ENCODE measurements at regions not wholly inside any gene's neighbourhood (a gene's known extent, or its start where the extent isn't known, plus 50 kb on each side); places are given as distances from the start of the nearest gene placed in this dataset.

- no peak overlapping the region for H3K4me3 ChIP-seq (ENCODE audit: low read length in 2 of 2)
- H3K36me3 ChIP-seq (ENCODE audit: control insufficient read depth in 2 of 2, insufficient read depth in 2 of 2, low read length in 1 of 2), result no peaks in the 10 kb centered on the region
- H3K4me1 ChIP-seq (ENCODE audit: control insufficient read depth in 2 of 2, insufficient read depth in 2 of 2, low read length in 2 of 2), result peaks cover 0 to 17% of the 10 kb centered on the region in 2 donors
- DNase-seq (ENCODE audit: low read depth in 6 of 9, low spot score in 9 of 9), result no peak
- no peak overlapping the region for H3K27ac ChIP-seq (ENCODE audit: low read depth in 1 of 2, low read length in 1 of 2)
- peaks cover 0 to 11% of the 10 kb centered on the region in 2 donors for H3K27me3 ChIP-seq (ENCODE audit: control insufficient read depth in 2 of 2, insufficient read depth in 1 of 2, low read length in 1 of 2)
- no peaks in the 10 kb centered on the region for H3K9me3 ChIP-seq (ENCODE audit: control insufficient read depth in 2 of 2, insufficient read depth in 1 of 2, low read length in 1 of 2)
- WGBS, result 97% methylated on average over 20 of the region's 20 CpGs
Measured at GRCh38 chr6:44062771-44063560, 64.3 kb downstream of the MRPL14 start.

DNA sequence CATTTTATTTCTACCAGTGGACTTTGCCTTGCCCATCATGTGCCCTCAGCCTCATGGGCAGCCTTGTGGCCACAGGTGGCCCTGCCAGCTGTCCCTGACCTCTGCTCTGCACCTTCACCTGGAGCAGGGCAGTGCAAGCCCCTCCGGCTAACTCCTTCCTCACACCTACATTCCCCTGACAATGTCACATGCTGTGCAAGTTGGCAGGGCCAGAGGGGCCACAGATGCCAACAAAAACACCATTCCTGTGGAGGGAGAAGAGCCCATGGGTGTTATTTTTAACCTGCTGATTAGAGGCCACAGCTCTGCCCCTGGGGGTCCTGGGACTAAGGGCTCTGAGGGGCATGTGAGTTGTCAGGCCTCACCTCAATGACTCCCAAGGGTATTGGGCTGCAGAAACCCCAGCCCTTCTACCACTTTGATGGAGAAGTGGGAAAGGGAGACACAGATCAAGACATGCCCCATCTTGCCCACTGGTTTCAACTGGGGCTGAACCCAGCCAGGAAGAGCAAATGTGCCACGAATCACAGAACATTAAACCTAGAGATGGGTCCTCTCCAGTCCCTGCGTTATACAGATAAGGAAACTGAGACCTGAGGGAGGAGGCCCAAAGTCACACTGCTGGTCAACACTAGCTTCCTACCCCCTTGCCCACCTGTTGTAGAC, 65.0 kb downstream of the MRPL14 start:
- Histone ChIP-seq H3K4me3 (ENCODE audit: low read length in 2 of 2) (no peak overlapping the region), H3K4me1 (ENCODE audit: control insufficient read depth in 2 of 2, insufficient read depth in 2 of 2, low read length in 2 of 2) (peaks cover 0 to 17% of the 10 kb centered on the region in 2 donors)

GRCh38 chr6:44061375-44062104, 65.7 kb downstream of the MRPL14 start:
- H3K4me3 ChIP-seq (ENCODE audit: low read length in 2 of 2), result no peak overlapping the region
- peaks cover 0 to 14% of the 10 kb centered on the region in 2 donors for H3K27me3 ChIP-seq (ENCODE audit: control insufficient read depth in 2 of 2, insufficient read depth in 1 of 2, low read length in 1 of 2)
- DNase-seq (ENCODE audit: low read depth in 6 of 9, low spot score in 9 of 9), result no peak
- peaks cover 0 to 4% of the 10 kb centered on the region in 2 donors for H3K9me3 ChIP-seq (ENCODE audit: control insufficient read depth in 2 of 2, insufficient read depth in 1 of 2, low read length in 1 of 2)
- no peaks in the 10 kb centered on the region for H3K36me3 ChIP-seq (ENCODE audit: control insufficient read depth in 2 of 2, insufficient read depth in 2 of 2, low read length in 1 of 2)
- H3K27ac ChIP-seq (ENCODE audit: low read depth in 1 of 2, low read length in 1 of 2), result no peak overlapping the region
- WGBS, result 96% methylated on average over 5 of the region's 5 CpGs
- peaks cover 0 to 17% of the 10 kb centered on the region in 2 donors for H3K4me1 ChIP-seq (ENCODE audit: control insufficient read depth in 2 of 2, insufficient read depth in 2 of 2, low read length in 2 of 2)

More for the DNA sequence above, 65.0 kb downstream of the MRPL14 start:
- Histone ChIP-seq H3K9me3 (ENCODE audit: control insufficient read depth in 2 of 2, insufficient read depth in 1 of 2, low read length in 1 of 2) (no peaks in the 10 kb centered on the region), H3K27me3 (ENCODE audit: control insufficient read depth in 2 of 2, insufficient read depth in 1 of 2, low read length in 1 of 2) (peaks cover 0 to 11% of the 10 kb centered on the region in 2 donors), H3K36me3 (ENCODE audit: control insufficient read depth in 2 of 2, insufficient read depth in 2 of 2, low read length in 1 of 2) (no peaks in the 10 kb centered on the region), H3K27ac (ENCODE audit: low read depth in 1 of 2, low read length in 1 of 2) (no peak overlapping the region)
- WGBS, result 91% methylated on average over 3 of the region's 3 CpGs
- no peak for DNase-seq (ENCODE audit: low read depth in 6 of 9, low spot score in 9 of 9)

DNA sequence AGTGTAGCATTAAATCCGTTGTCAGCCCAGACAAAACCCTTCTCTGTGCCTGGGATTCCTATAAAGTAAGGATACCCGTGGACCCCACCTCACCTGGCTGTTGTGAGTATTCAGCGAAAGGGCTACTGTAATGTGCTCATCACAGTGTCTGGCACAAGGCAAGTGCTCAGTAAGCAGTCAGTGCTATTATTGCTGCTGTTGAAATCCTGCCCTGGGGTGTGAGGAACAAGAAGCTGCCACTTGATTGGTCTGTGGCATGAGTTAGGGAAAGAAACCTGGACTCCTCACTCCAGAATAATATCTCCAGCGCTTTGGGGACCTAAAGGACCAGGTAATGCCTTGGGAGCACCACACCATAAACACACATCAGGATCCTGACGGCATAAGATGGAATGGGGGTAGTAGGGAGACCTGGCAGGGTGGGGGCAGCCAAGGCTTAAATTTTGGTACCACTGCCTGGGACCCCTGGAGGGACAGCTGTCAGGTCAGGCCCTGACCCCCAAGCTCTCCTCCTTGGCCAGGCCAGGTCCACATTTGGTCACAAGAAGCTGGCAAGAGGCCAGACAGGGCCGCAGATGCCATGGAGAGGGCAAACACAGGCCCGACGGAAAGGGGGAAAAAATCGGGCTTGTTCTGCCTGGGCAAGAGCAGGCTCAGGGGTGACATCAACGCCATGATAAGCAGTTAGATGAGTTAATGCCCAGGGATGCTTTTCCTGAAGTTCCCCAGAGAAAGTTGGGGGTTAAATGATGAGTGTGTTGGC, 66.5 kb downstream of the MRPL14 start:
- H3K27ac ChIP-seq (ENCODE audit: low read depth in 1 of 2, low read length in 1 of 2), result no peak overlapping the region

DNA sequence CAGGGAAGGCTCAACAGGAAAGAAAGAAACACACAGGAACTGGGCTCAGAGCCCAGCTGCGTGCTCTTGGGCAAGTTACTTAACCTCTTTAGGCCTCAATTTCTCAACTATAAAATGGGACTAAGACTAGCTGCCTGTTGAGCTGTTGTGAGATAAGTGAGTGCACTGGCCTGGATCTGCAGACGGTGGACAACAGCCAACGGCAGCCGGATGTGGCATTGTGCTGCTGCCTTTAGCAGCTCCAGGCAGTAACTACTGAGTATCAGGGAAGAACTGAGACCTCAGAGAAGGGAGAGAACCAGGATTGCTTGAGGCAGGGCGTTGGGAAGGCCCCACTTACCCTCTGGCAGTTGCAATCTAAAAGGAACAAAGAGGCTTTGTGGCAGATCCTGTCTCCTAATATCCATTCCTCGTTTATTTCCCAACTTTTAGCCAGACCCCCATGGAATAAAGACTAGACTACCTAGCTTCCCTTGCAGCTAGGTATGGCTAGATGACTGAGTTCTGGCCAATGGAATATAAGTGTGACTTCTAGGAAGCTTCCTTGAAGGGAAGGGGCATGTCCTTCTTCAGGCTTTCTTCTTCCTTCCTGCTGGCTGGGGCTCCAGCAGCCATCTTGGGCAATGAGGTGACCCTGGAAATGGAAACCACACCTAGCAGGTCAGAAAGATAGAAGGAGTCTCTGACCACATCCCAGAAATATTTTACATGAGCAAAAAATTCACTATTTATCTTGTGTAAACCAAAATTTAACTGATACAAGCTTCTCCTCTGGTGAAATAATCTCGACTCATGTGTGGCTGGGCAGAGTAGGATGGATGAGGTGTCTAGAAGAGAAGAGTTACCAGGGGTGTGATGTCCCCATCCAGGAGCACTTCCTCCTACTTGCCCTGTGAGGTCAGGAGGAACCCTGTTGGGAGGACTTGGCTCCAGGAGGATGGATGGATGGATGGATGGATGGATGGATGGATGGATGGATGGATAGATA, 67.6 kb downstream of the MRPL14 start:
- Histone ChIP-seq H3K4me3 (ENCODE audit: low read length in 2 of 2) (no peak overlapping the region), H3K9me3 (ENCODE audit: control insufficient read depth in 2 of 2, insufficient read depth in 1 of 2, low read length in 1 of 2) (peaks cover 0 to 4% of the 10 kb centered on the region in 2 donors), H3K27ac (ENCODE audit: low read depth in 1 of 2, low read length in 1 of 2) (peak overlapping the region; percentile 19 to 31), H3K36me3 (ENCODE audit: control insufficient read depth in 2 of 2, insufficient read depth in 2 of 2, low read length in 1 of 2) (no peaks in the 10 kb centered on the region), H3K27me3 (ENCODE audit: control insufficient read depth in 2 of 2, insufficient read depth in 1 of 2, low read length in 1 of 2) (peaks cover 0 to 12% of the 10 kb centered on the region in 2 donors), H3K4me1 (ENCODE audit: control insufficient read depth in 2 of 2, insufficient read depth in 2 of 2, low read length in 2 of 2) (peaks cover 0 to 17% of the 10 kb centered on the region in 2 donors)
- 73% methylated on average over 7 of the region's 7 CpGs for WGBS
- DNase-seq (ENCODE audit: low read depth in 6 of 9, low spot score in 9 of 9), result no peak

More for the DNA sequence above, 66.5 kb downstream of the MRPL14 start:
- H3K4me3 ChIP-seq (ENCODE audit: low read length in 2 of 2), result no peak overlapping the region
- H3K36me3 ChIP-seq (ENCODE audit: control insufficient read depth in 2 of 2, insufficient read depth in 2 of 2, low read length in 1 of 2), result no peaks in the 10 kb centered on the region
- H3K9me3 ChIP-seq (ENCODE audit: control insufficient read depth in 2 of 2, insufficient read depth in 1 of 2, low read length in 1 of 2), result peaks cover 0 to 4% of the 10 kb centered on the region in 2 donors
- no peak for DNase-seq (ENCODE audit: low read depth in 6 of 9, low spot score in 9 of 9)
- peaks cover 0 to 17% of the 10 kb centered on the region in 2 donors for H3K4me1 ChIP-seq (ENCODE audit: control insufficient read depth in 2 of 2, insufficient read depth in 2 of 2, low read length in 2 of 2)
- 94% methylated on average over 10 of the region's 10 CpGs for WGBS
- peaks cover 0 to 14% of the 10 kb centered on the region in 2 donors for H3K27me3 ChIP-seq (ENCODE audit: control insufficient read depth in 2 of 2, insufficient read depth in 1 of 2, low read length in 1 of 2)

DNA sequence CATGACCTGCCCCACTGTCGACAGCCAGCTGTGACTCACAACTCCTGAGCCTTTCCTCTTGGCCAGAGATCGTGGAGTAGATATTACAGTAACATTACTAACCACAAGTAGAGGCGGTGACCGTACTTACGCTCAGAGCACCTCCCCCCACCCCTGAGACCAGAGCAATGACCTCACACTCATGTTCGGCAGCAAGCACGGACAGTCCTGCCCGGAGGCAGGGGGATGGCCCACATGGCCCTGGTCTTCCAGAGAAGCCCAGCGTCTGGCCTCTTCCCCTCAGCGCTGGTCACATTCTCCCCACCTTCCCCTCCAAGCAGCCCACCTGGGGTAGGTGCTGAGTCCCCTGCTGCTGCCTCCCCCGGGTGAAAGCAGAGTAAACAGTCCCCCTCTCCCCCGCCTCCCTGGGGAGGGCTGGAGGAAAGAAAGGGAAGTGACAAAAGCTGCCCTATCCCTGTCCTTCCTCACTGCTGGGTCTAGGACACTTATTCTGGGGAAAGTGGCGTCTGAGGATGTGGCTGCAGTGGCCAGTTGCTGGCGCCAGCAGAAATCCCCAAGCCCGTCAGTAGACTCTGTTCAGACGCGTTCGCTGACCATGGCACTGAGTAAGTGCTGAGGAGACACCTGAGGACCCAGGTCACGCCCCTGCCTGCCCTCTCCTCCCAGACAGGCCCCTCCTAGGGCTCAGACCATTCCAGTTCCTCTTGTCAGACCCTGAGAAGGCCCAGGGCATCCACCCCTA, 68.5 kb downstream of the MRPL14 start:
- Histone ChIP-seq H3K4me3 (ENCODE audit: low read length in 2 of 2) (no peak overlapping the region), H3K36me3 (ENCODE audit: control insufficient read depth in 2 of 2, insufficient read depth in 2 of 2, low read length in 1 of 2) (no peaks in the 10 kb centered on the region), H3K27me3 (ENCODE audit: control insufficient read depth in 2 of 2, insufficient read depth in 1 of 2, low read length in 1 of 2) (peaks cover 0 to 12% of the 10 kb centered on the region in 2 donors), H3K4me1 (ENCODE audit: control insufficient read depth in 2 of 2, insufficient read depth in 2 of 2, low read length in 2 of 2) (peaks cover 0 to 17% of the 10 kb centered on the region in 2 donors), H3K27ac (ENCODE audit: low read depth in 1 of 2, low read length in 1 of 2) (peak overlapping the region; percentile 19 to 31), H3K9me3 (ENCODE audit: control insufficient read depth in 2 of 2, insufficient read depth in 1 of 2, low read length in 1 of 2) (peaks cover 0 to 4% of the 10 kb centered on the region in 2 donors)
- no peak for DNase-seq (ENCODE audit: low read depth in 6 of 9, low spot score in 9 of 9)
- WGBS, result 26% methylated on average over 19 of the region's 19 CpGs

- no peaks in the 10 kb centered on the region for H3K36me3 ChIP-seq (ENCODE audit: control insufficient read depth in 2 of 2, insufficient read depth in 2 of 2, low read length in 1 of 2)
- H3K27ac ChIP-seq (ENCODE audit: low read depth in 1 of 2, low read length in 1 of 2), result peak overlapping the region in 1 of 2 donors; percentile 41
- DNase-seq (ENCODE audit: low read depth in 6 of 9, low spot score in 9 of 9), result no peak
- H3K4me1 ChIP-seq (ENCODE audit: control insufficient read depth in 2 of 2, insufficient read depth in 2 of 2, low read length in 2 of 2), result peaks cover 0 to 14% of the 10 kb centered on the region in 2 donors
- WGBS, result 84% methylated on average over 10 of the region's 10 CpGs
- peaks cover 0 to 4% of the 10 kb centered on the region in 2 donors for H3K9me3 ChIP-seq (ENCODE audit: control insufficient read depth in 2 of 2, insufficient read depth in 1 of 2, low read length in 1 of 2)
- H3K4me3 ChIP-seq (ENCODE audit: low read length in 2 of 2), result no peak overlapping the region
- H3K27me3 ChIP-seq (ENCODE audit: control insufficient read depth in 2 of 2, insufficient read depth in 1 of 2, low read length in 1 of 2), result peaks cover 0 to 12% of the 10 kb centered on the region in 2 donors
Measured at GRCh38 chr6:44057931-44058616, 69.2 kb downstream of the MRPL14 start.

Data from thymus (tissue), 11 donors.